ENCODE measurements at regions not wholly inside any gene's neighbourhood (a gene's known extent, or its start where the extent isn't known, plus 50 kb on each side); places are given as distances from the start of the nearest gene placed in this dataset.
"Not testable (repeated sequence)": the region's sequence is repeated elsewhere in the genome, so short reads cannot be mapped to it uniquely, and the experiment has no call there.

DNA sequence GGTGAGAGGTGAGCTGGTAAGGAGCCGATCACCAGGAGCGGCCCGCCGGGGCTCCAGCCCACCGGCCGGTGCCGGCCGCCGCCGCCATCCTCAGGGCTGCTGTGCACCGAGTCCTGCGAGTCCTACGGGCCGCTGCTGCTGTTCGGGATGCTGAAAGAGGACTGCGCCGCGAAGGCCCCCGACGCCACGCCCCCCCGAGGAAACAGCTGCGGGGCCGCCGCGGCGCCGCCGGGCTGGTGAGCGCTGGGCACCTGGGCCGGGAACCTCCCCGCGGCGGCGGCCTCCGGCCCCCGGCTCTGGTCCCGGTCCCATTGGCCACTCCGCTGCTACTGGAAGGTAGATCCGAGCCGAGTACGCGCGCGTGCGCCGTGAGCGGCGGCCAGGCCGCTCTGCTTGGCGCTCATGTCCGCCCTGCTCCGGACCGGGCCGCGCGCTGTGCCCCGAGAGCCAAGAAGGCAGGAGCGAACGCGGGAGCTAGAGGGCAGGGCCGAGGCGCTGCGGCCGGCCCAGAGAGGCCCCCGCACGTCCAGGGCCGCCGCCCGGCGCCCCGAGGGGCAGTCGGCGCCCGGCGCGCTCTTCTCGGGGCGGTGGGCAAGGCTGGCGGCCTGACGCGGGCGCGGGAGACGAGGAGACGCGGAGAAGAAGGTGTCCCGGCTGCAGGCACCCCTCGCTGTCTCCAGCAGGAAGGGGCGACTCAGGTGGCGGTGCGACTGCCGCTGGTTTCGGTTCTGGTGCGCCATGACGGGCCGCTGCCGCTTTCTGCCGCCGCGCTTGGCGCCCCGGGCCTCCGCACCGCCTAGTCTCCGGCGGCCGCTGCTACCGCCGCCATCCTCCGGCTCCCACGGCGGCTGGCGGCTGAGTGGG lies 121.3 kb upstream of the WIPF3 start:
- in situ Hi-C loops (cut with MboI; ENCODE audit: low pct_unique_long_range_greater_than_20kb in 2 of 9, low sequenced_read_pairs in 9 of 9, unreplicated experiment in 9 of 9): no loop called here
- Histone ChIP-seq H3K27ac (peak overlapping the region; percentile 79 to 96), H3K4me1 (replicated peaks in 1 of 2) (peaks cover 0 to 9% of the 10 kb centered on the region in 2 donors), H3K4me3 (peak overlapping the region; percentile 52 to 99 (median 90))
- 3% methylated on average over 14 of the region's 114 CpGs; no CpG with 5 or more reads in 9 of the 10 experiments for WGBS, 10 experiments
- peak; percentile 84 to 90 (median 88) for ATAC-seq (replicated peaks in 6 of 8)

GRCh38 chr7:29685651-29686271 lies 120.5 kb upstream of the WIPF3 start:
- H3K4me3 ChIP-seq: peak overlapping the region; percentile 52 to 99 (median 90)
- WGBS, 10 experiments: 0 to 67% methylated on average over 1 of the region's 21 CpGs; no CpG with 5 or more reads in 8 of the 10 experiments
- in situ Hi-C loops (cut with MboI; ENCODE audit: low pct_unique_long_range_greater_than_20kb in 2 of 9, low sequenced_read_pairs in 9 of 9, unreplicated experiment in 9 of 9); H3K4me1 ChIP-seq (replicated peaks in 1 of 2): not testable (repeated sequence)
- peak in 4 of 8 experiments; percentile 0 to 1 (median 1) for ATAC-seq (replicated peaks in 6 of 8)
- peak overlapping the region; percentile 79 to 96 for H3K27ac ChIP-seq

- H3K27ac ChIP-seq; H3K4me1 ChIP-seq (replicated peaks in 1 of 2); ATAC-seq (replicated peaks in 6 of 8); in situ Hi-C loops (cut with MboI; ENCODE audit: low pct_unique_long_range_greater_than_20kb in 2 of 9, low sequenced_read_pairs in 9 of 9, unreplicated experiment in 9 of 9); H3K4me3 ChIP-seq: not testable (repeated sequence)
- WGBS, 10 experiments: 20 to 93% (median 70%) methylated on average over 1 to 3 of the region's 4 CpGs; no CpG with 5 or more reads in 5 of the 10 experiments
These were observed 115.8 kb upstream of the WIPF3 start for GRCh38 chr7:29690510-29690909.

- H3K27ac ChIP-seq; H3K4me3 ChIP-seq; in situ Hi-C loops (cut with MboI; ENCODE audit: low pct_unique_long_range_greater_than_20kb in 2 of 9, low sequenced_read_pairs in 9 of 9, unreplicated experiment in 9 of 9); ATAC-seq (replicated peaks in 6 of 8); H3K4me1 ChIP-seq (replicated peaks in 1 of 2): not testable (repeated sequence)
- 40 to 88% (median 77%) methylated on average over 1 to 3 of the region's 5 CpGs; no CpG with 5 or more reads in 5 of the 10 experiments for WGBS, 10 experiments
These were observed 109.9 kb upstream of the WIPF3 start for GRCh38 chr7:29696402-29696801.

DNA sequence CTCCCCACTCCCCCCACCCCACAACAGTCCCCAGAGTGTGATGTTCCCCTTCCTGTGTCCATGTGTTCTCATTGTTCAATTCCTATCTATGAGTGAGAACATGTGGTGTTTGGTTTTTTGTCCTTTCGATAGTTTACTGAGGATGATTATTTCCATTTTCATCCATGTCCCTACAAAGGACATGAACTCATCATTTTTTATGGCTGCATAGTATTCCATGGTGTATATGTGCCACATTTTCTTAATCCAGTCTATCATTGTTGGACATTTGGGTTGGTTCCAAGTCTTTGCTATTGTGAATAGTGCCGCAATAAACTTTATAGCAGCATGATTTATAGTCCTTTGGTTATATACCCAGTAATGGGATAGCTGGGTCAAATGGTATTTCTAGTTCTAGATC lies 106.6 kb upstream of the WIPF3 start:
- H3K4me1 ChIP-seq (replicated peaks in 1 of 2); in situ Hi-C loops (cut with MboI; ENCODE audit: low pct_unique_long_range_greater_than_20kb in 2 of 9, low sequenced_read_pairs in 9 of 9, unreplicated experiment in 9 of 9); H3K4me3 ChIP-seq; ATAC-seq (replicated peaks in 6 of 8); H3K27ac ChIP-seq: not testable (repeated sequence)
- 80 to 100% (median 100%) methylated on average over 1 to 2 of the region's 2 CpGs; no CpG with 5 or more reads in 7 of the 10 experiments for WGBS, 10 experiments

- in situ Hi-C loops (cut with MboI; ENCODE audit: low pct_unique_long_range_greater_than_20kb in 2 of 9, low sequenced_read_pairs in 9 of 9, unreplicated experiment in 9 of 9); ATAC-seq (replicated peaks in 6 of 8); H3K4me1 ChIP-seq (replicated peaks in 1 of 2); H3K27ac ChIP-seq; H3K4me3 ChIP-seq: not testable (repeated sequence)
- WGBS, 10 experiments: no CpG with 5 or more reads among the region's 1 CpG
These were observed 104.8 kb upstream of the WIPF3 start for GRCh38 chr7:29701540-29701939.

DNA sequence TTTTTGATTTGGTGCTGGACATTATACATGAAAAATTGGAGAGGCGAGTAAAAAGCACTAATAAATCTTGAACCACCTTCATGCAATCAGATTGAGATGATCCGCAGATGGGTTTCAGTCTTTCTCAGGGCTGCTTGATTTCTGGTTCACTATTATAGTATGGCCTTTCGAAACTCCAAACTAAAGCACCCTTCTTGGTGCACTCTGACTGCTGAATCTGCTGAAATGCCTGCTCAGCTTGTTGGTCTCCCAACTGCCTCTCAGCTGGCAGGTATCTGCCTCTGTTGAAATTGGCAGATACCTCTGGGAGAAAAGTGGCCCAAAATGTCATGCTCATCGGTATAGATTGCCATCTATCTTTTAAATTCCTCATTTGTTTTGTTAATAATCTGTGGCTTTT lies 102.5 kb upstream of the WIPF3 start:
- H3K27ac ChIP-seq; H3K4me1 ChIP-seq (replicated peaks in 1 of 2); ATAC-seq (replicated peaks in 6 of 8); in situ Hi-C loops (cut with MboI; ENCODE audit: low pct_unique_long_range_greater_than_20kb in 2 of 9, low sequenced_read_pairs in 9 of 9, unreplicated experiment in 9 of 9); H3K4me3 ChIP-seq: not testable (repeated sequence)
- 40 to 100% (median 88%) methylated on average over 1 to 3 of the region's 4 CpGs; no CpG with 5 or more reads in 1 of the 10 experiments for WGBS, 10 experiments

DNA sequence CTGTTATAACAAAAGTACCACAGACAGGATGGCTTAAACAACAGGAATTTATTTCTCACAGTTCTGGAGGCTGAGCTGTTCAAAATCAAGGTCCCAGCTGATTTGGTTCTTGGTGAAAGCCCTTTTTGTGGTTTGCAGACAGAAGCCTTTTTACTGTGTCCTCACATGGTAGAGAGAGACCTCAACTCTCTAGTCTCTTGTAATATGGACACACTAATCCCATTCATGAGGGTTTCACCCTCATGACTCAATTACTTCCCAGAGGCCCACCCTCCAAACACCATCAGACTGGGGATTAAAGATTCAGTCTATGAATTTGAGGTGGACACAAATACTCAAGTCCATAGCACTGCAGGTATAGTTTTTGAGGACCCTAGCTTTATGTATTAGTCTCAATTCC lies 97.3 kb upstream of the WIPF3 start:
- H3K4me3 ChIP-seq; H3K27ac ChIP-seq; in situ Hi-C loops (cut with MboI; ENCODE audit: low pct_unique_long_range_greater_than_20kb in 2 of 9, low sequenced_read_pairs in 9 of 9, unreplicated experiment in 9 of 9); H3K4me1 ChIP-seq (replicated peaks in 1 of 2): not testable (repeated sequence)
- peak in 2 of 8 experiments; percentile 54 to 58 for ATAC-seq (replicated peaks in 6 of 8)

DNA sequence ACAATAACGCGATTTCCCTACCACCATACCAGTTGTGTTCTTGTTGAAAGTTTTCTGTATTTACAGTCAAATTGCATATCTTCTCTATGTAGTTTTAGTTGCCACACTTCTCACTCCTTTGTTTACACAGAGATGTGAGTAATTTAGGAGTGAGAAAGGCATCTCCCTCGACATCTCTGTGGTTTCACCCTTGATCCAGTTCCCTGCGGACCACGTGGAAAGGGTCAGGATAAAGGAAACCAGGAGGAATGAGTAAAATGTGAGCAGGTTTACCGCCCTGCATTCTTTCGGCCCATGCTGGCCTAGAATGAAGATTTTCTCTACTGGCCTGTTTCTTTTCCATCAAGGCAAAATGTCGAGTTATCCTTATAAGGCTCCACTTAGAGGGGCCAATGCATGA lies 83.2 kb upstream of the WIPF3 start:
- ATAC-seq (replicated peaks in 6 of 8): peak in 3 of 8 experiments; percentile 18 to 89 (median 33)
- 52 to 70% (median 59%) methylated on average over 1 to 7 of the region's 8 CpGs; no CpG with 5 or more reads in 6 of the 10 experiments for WGBS, 10 experiments
- in situ Hi-C loops (cut with MboI; ENCODE audit: low pct_unique_long_range_greater_than_20kb in 2 of 9, low sequenced_read_pairs in 9 of 9, unreplicated experiment in 9 of 9); H3K27ac ChIP-seq; H3K4me1 ChIP-seq (replicated peaks in 1 of 2); H3K4me3 ChIP-seq: not testable (repeated sequence)

DNA sequence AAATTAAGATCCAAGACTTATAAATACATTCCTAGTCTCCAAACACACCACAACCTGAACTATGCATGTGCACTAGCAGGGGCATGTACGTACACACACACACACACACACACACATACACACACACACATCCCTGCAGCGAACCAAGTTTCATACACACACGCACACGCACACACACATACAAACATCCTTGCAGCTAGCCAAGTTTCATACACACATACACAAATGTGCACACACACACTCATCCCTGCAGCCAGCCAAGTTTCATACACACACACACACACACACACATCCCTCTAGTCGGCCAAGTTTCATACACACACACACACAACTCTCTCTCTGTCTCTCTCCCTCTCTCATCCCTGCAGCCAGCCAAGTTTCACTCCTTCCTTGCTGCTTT lies 82.7 kb upstream of the WIPF3 start:
- no peak overlapping the region for H3K27ac ChIP-seq
- WGBS, 10 experiments: 51 to 100% (median 76%) methylated on average over 1 to 4 of the region's 5 CpGs; no CpG with 5 or more reads in 4 of the 10 experiments
- no peak overlapping the region for H3K4me3 ChIP-seq
- ATAC-seq (replicated peaks in 6 of 8): peak in 1 of 8 experiments; percentile 22
- peaks cover 0 to 2% of the 10 kb centered on the region in 2 donors for H3K4me1 ChIP-seq (replicated peaks in 1 of 2)
- in situ Hi-C loops (cut with MboI; ENCODE audit: low pct_unique_long_range_greater_than_20kb in 2 of 9, low sequenced_read_pairs in 9 of 9, unreplicated experiment in 9 of 9): no loop called here

- ATAC-seq (replicated peaks in 6 of 8); H3K4me3 ChIP-seq; H3K4me1 ChIP-seq (replicated peaks in 1 of 2); in situ Hi-C loops (cut with MboI; ENCODE audit: low pct_unique_long_range_greater_than_20kb in 2 of 9, low sequenced_read_pairs in 9 of 9, unreplicated experiment in 9 of 9); H3K27ac ChIP-seq: not testable (repeated sequence)
- WGBS, 10 experiments: 33 to 100% (median 77%) methylated on average over 1 to 4 of the region's 4 CpGs; no CpG with 5 or more reads in 2 of the 10 experiments
These were observed 76.7 kb upstream of the WIPF3 start for GRCh38 chr7:29729534-29730165.

- no peak overlapping the region for H3K27ac ChIP-seq
- in situ Hi-C loops (cut with MboI; ENCODE audit: low pct_unique_long_range_greater_than_20kb in 2 of 9, low sequenced_read_pairs in 9 of 9, unreplicated experiment in 9 of 9): no loop called here
- H3K4me1 ChIP-seq (replicated peaks in 1 of 2): no peaks in the 10 kb centered on the region
- WGBS, 10 experiments: 19 to 100% (median 69%) methylated on average over 3 of the region's 3 CpGs; no CpG with 5 or more reads in 1 of the 10 experiments
- H3K4me3 ChIP-seq: no peak overlapping the region
- no peak for ATAC-seq (replicated peaks in 6 of 8)
These were observed 72.0 kb upstream of the WIPF3 start for GRCh38 chr7:29734246-29734731.
